Kidney glomerular epithelial cell (primary cell): ENCODE measurements at regions not wholly inside any gene's neighbourhood (a gene's known extent, or its start where the extent isn't known, plus 50 kb on each side); places are given as distances from the start of the nearest gene placed in this dataset.
A peak's percentile ranks its signal among the peaks of the same experiment; 100 is the strongest.
"Not testable (repeated sequence)": the region's sequence is repeated elsewhere in the genome, so short reads cannot be mapped to it uniquely, and the experiment has no call there.

Experiments used
- DNase-seq: peaks from one replicate; lab custom pipeline; 2025; lab: John Stamatoyannopoulos, UW

DNA sequence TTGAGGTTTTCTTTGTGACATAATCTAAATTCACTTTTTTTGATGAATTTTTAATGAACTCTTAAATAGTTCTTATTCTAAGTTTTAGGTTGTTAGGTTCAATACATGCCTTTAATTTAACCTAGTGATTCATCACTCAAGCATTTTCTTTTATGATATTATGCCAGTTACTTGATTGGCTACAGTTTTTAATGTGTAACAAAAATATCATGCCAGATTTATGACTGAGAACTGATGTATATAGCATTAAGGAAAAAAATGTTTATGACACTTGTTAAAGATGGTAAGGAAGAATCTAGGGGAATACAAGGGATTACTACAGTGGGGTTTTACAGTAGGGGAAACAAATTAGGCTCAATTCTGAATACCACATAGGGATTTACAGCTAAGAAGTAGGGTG is 103.1 kb downstream of the VGLL3 start:
- no peak for DNase-seq

GRCh38 chr3:86880066-86880465 is 110.9 kb downstream of the VGLL3 start:
- DNase-seq: no peak

DNA sequence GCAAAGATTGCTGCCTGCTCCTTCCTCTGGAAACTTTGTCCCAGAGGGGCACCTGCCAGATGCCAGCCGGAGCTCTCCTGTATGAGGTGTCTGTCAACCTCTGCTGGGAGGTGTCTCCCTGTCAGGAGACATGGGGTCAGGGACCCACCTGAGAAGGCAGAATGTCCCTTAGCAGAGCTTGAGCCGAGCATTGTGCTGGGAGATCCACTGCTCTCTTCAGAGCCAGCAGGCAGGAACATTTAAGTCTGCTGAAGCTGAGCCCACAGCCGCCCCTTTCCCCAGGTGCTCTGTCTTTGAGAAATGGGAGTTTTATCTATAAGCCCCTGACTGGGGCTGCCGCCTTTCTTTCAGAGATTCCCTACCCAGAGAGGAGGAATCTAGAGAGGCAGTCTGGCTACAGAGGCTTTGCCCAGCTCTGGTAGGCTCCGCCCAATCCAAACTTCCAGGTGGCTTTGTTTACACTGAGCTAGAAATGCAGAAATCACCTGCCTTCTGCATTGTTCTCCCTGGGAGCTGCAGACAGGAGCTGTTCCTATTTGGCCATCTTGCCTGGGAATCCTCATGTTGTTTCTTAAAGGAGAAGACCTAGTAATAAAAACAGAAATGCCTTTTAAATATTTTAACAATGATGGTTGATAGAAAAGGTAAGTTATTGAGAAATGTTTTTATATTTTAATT is 114.3 kb downstream of the VGLL3 start:
- not testable (repeated sequence) for DNase-seq

GRCh38 chr3:86874790-86875189 is 116.2 kb downstream of the VGLL3 start:
- not testable (repeated sequence) for DNase-seq

- DNase-seq: no peak
These were observed 121.4 kb downstream of the VGLL3 start for GRCh38 chr3:86869566-86869965.

- no peak for DNase-seq
These were observed 123.0 kb downstream of the VGLL3 start for GRCh38 chr3:86867982-86868381.

DNA sequence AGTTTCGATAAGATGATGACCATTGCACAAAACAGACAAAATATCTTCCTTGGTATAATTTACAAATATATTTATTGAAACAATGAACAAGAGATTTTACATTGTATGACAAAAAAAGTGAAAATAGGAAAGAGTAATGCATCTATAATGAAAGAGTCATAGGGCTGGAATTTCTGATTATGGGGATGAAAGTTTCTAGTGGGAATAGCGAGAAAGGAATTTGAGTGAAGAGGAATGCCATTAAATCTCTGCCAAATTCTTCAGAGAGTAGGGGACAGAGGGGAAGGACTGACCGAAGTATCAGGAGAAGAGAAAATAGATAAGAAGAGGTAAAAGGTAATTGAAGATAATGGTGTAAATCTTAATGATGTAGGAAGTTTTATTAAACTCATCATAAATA is 125.4 kb downstream of the VGLL3 start:
- peak; percentile 2 for DNase-seq

DNA sequence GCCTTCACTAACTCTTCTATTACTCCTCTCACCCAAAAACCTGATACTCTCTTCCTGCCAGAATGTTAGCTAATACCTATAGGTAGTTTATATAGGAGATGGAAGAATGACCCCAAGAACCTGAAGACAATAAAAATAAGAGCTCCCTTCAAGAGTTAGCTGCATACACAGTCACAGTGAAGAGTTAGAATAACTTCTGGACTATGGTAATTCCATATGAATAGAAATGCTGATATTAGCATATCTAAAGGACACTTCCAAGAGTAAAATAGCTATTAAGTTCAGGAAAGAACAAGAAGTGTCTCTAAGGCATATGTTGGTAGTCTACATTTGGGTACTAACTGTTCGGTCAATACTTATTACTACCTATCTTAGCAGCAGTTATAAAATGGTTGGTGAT is 134.2 kb downstream of the VGLL3 start:
- DNase-seq: no peak

DNA sequence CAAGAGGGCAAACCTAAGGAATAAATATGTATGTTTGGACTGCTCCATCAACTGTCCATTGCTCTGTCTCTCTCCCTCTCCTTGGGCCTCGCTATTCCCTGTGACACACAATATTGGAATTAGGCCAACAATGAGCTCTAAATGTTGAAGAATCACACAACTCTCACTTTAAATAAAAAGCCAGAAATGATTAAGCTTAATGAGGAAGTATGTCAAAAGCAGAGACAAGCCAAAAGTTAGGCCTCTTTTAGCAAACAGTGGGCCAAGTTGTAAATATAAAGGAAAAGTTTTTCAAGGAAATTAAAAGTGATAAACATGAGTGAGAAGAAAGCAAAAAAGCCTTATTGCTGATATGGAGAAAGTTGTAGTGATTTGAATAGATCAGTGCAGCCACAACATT is 141.0 kb downstream of the VGLL3 start:
- no peak for DNase-seq

- no peak for DNase-seq
These were observed 145.2 kb downstream of the VGLL3 start for GRCh38 chr3:86845726-86846125.

DNA sequence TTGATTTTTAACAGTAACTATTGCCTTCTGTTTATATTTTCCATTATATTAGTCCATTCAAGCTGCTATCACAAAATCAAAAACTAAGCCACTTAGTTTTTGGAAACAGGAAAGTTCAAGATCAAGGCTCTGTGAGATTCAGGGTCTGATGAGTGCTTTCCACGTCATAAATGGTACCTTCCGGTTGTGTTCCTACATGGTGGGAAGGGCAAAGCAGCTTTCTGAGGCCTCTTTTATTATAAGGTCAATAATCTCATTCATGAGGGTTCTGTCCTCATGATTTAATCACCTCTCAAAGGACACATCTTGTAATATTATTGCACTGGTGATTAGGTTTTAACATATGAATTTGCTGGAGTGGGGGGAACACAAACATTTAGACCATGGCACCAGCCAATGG is 152.0 kb downstream of the VGLL3 start:
- DNase-seq: no peak

GRCh38 chr3:86837871-86838270 is 153.1 kb downstream of the VGLL3 start:
- DNase-seq: no peak

- peak; percentile 44 for DNase-seq
These were observed 160.4 kb downstream of the VGLL3 start for GRCh38 chr3:86830566-86830965.

- no peak for DNase-seq
These were observed 162.2 kb downstream of the VGLL3 start for GRCh38 chr3:86828751-86829150.

DNA sequence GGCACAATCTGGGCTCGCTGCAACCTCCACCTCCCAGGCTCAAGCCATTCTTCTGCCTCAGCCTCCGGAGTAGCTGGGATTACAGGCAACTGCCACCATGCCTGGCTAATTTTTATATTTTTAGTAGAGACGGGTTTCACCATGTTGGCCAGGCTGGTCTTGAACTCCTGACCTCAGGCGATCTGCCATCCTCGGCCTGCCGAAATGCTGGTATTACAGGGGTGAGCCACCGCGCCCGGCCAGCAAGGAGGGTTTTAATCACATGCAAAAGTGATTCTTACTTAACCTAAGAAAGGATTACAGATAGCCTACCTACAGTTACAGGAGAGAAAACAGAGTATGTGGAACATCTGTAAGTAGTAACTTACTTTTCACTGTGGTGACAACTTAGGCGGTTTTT is 163.4 kb downstream of the VGLL3 start:
- DNase-seq: not testable (repeated sequence)

- DNase-seq: no peak
These were observed 164.7 kb downstream of the VGLL3 start for GRCh38 chr3:86826292-86826691.

GRCh38 chr3:86815880-86816279 is 175.1 kb downstream of the VGLL3 start:
- no peak for DNase-seq

- peak; percentile 58 for DNase-seq
These were observed 175.9 kb downstream of the VGLL3 start for GRCh38 chr3:86814918-86815655.

- DNase-seq: no peak
These were observed 176.6 kb downstream of the VGLL3 start for GRCh38 chr3:86814321-86814720.

DNA sequence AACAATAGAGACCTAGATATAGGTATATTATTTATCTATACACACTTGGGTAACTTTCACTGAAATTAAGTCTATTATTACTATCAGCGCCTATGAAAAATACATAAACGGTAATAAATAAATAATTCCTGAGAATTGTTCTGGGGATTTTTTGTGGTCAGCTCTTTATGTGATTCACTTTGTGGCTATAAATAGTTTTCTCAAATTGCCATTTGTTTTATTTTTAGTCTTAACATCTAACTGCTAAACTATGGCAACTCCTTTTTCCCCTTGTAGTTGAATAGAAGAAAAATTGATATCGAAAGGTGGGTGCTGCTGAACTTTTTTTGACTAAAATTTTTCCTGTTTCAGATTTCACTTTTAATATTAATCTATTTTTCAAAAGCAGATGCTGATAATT is 189.0 kb downstream of the VGLL3 start:
- DNase-seq: peak; percentile 6

DNA sequence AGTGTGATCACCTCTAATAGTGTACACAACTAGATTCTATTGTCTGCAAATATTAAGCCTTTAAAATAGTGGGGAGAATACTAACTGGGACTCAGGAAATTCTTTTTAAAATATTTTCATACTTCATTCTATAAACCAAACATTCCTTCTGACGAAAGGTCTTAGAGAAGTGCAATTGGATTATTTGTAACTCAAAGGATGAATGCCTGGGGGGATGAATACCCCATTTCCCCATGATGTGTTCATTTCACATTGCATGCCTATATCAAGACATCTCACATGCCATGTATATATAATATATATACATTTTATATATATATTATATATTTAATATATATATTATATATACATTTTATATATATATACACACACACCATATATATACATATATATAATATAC is 189.9 kb downstream of the VGLL3 start:
- DNase-seq: no peak

GRCh38 chr3:86800116-86800515 is 190.8 kb downstream of the VGLL3 start:
- DNase-seq: no peak

DNA sequence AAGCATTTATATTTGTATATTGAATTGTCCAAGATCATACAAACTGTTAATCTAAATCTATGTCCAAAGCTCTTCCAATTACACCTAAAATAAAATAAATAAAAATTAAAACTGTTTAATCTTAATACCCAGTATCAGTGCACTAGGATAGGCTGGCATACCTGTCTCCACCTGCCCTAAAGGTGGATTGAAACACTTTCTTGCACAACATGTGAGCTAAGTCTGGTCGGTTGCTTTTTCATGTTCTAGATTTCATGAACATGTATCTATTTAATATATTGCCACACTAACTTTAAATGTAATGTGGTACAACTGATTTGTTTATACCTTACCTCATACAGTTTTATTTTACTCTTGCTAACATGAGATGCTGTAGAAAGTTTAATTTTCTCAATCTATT is 193.0 kb downstream of the VGLL3 start:
- no peak for DNase-seq
